ENCODE measurements at regions not wholly inside any gene's neighbourhood (a gene's known extent, or its start where the extent isn't known, plus 50 kb on each side); places are given as distances from the start of the nearest gene placed in this dataset.
"Not testable (repeated sequence)": the region's sequence is repeated elsewhere in the genome, so short reads cannot be mapped to it uniquely, and the experiment has no call there.

DNA sequence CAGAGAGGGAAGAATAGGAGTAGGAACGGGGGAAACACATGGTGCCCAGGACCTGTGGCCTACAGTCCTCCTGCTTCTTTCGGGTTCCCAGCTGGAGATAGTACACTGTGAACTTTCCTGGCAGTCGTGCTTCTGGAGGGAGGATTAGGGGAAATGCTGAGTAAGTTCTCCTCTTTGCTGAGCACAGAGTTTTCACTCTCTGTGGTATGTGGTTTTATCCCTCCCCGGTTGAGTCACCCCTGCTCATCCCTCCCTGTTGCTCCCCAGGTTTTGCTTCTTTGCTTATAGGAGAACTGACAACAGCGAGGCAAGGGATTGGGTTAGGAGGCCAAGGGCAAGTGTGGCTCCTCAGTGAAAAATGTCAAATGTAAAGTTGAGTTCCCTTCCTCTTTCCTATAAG, 122.9 kb downstream of the OR4M2 start:
- H3K4me1 ChIP-seq (ENCODE audit: control insufficient read depth in 1 of 2, insufficient read depth in 2 of 2, low read length in 2 of 2); RAD21 ChIA-PET (ENCODE audit: low non-redundant PET in 1 of 2, low total read pairs in 2 of 2, uncharacterized antibody in 2 of 2, unreplicated experiment in 2 of 2); H3K4me3 ChIP-seq (replicated peaks in 1 of 2; ENCODE audit: low read depth in 1 of 2, low read length in 2 of 2); intact Hi-C loops (cut with micrococcal nuclease); H3K9ac ChIP-seq (ENCODE audit: low read length); H3K4me2 ChIP-seq (ENCODE audit: low read length); H4K20me1 ChIP-seq (ENCODE audit: insufficient read depth); BruUV-seq (replicated peaks); DNase-seq (ENCODE audit: low read depth, low spot score); H2AFZ ChIP-seq (ENCODE audit: low read depth, low read length, poor library complexity, severe bottlenecking); POLR2A ChIA-PET; CTCF ChIA-PET; H3K9me2 ChIP-seq (ENCODE audit: insufficient read depth); H3K27ac ChIP-seq (ENCODE audit: low read depth, low read length); H3K27me3 ChIP-seq (ENCODE audit: insufficient read depth, low read length); H3K9me3 ChIP-seq (ENCODE audit: control insufficient read depth in 1 of 2, insufficient read depth in 1 of 2, low read depth in 1 of 2, low read length in 2 of 2); H3K79me2 ChIP-seq (ENCODE audit: insufficient read depth, low read length); ATAC-seq; H3K36me3 ChIP-seq (ENCODE audit: control insufficient read depth in 1 of 2, insufficient read depth in 2 of 2, low read length in 2 of 2): not testable (repeated sequence)

DNA sequence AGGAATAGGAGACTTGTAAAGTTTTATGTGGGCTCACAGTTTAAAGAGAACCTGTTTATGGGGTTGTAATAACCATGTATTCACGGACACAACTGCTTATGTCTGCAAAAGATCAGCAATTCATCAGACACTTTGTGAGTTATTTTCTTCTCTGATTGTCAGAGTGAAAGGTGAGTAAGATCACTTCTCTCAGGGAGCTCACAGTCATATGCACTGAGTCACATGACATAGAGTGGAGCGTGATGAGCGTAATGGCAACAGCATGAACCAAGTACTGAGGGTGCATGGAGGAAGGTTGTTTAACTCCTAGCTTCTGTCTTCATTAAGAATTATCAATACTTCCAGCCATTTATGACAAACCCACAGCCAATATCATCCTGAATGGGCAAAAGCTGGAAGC, 128.8 kb downstream of the OR4M2 start:
- H3K9me3 ChIP-seq (ENCODE audit: control insufficient read depth in 1 of 2, insufficient read depth in 1 of 2, low read depth in 1 of 2, low read length in 2 of 2); RAD21 ChIA-PET (ENCODE audit: low non-redundant PET in 1 of 2, low total read pairs in 2 of 2, uncharacterized antibody in 2 of 2, unreplicated experiment in 2 of 2); H3K36me3 ChIP-seq (ENCODE audit: control insufficient read depth in 1 of 2, insufficient read depth in 2 of 2, low read length in 2 of 2); H3K4me3 ChIP-seq (replicated peaks in 1 of 2; ENCODE audit: low read depth in 1 of 2, low read length in 2 of 2); CTCF ChIA-PET; DNase-seq (ENCODE audit: low read depth, low spot score); H3K27me3 ChIP-seq (ENCODE audit: insufficient read depth, low read length); H3K79me2 ChIP-seq (ENCODE audit: insufficient read depth, low read length); H3K27ac ChIP-seq (ENCODE audit: low read depth, low read length); H3K4me2 ChIP-seq (ENCODE audit: low read length); H4K20me1 ChIP-seq (ENCODE audit: insufficient read depth); BruUV-seq (replicated peaks); H3K9ac ChIP-seq (ENCODE audit: low read length); H2AFZ ChIP-seq (ENCODE audit: low read depth, low read length, poor library complexity, severe bottlenecking); POLR2A ChIA-PET; H3K9me2 ChIP-seq (ENCODE audit: insufficient read depth); intact Hi-C loops (cut with micrococcal nuclease); H3K4me1 ChIP-seq (ENCODE audit: control insufficient read depth in 1 of 2, insufficient read depth in 2 of 2, low read length in 2 of 2); ATAC-seq: not testable (repeated sequence)

DNA sequence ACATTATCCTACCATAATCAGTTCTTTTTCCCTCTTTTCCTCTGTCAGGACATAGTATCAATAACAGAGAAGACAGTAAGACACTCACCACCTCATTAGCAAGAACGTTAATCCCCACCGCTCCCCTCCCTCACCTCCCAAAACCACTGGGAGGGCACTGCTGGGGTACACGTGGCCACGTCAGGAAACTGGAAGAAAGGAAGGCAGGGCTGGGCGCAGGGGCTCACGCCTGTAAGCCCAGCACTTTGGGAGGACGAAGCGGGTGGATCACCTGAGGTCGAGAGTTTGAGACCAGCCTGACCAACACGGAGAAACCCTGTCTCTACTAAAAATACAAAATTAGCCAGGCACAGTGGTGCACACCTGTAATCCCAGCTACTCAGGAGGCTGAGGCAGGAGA, 142.3 kb downstream of the OR4M2 start:
- CTCF ChIA-PET; H3K9ac ChIP-seq (ENCODE audit: low read length); H3K4me3 ChIP-seq (replicated peaks in 1 of 2; ENCODE audit: low read depth in 1 of 2, low read length in 2 of 2); H2AFZ ChIP-seq (ENCODE audit: low read depth, low read length, poor library complexity, severe bottlenecking); ATAC-seq; H3K9me2 ChIP-seq (ENCODE audit: insufficient read depth); H3K79me2 ChIP-seq (ENCODE audit: insufficient read depth, low read length); DNase-seq (ENCODE audit: low read depth, low spot score); H4K20me1 ChIP-seq (ENCODE audit: insufficient read depth); H3K27ac ChIP-seq (ENCODE audit: low read depth, low read length); BruUV-seq (replicated peaks); RAD21 ChIA-PET (ENCODE audit: low non-redundant PET in 1 of 2, low total read pairs in 2 of 2, uncharacterized antibody in 2 of 2, unreplicated experiment in 2 of 2); H3K27me3 ChIP-seq (ENCODE audit: insufficient read depth, low read length); H3K4me2 ChIP-seq (ENCODE audit: low read length); intact Hi-C loops (cut with micrococcal nuclease); POLR2A ChIA-PET; H3K36me3 ChIP-seq (ENCODE audit: control insufficient read depth in 1 of 2, insufficient read depth in 2 of 2, low read length in 2 of 2); H3K4me1 ChIP-seq (ENCODE audit: control insufficient read depth in 1 of 2, insufficient read depth in 2 of 2, low read length in 2 of 2): not testable (repeated sequence)
- peaks cover 37 to 40% of the 10 kb centered on the region in 2 experiments; a peak in 2 of 4 replicates for H3K9me3 ChIP-seq (ENCODE audit: control insufficient read depth in 1 of 2, insufficient read depth in 1 of 2, low read depth in 1 of 2, low read length in 2 of 2)
